Ishikawa (cell line): ENCODE measurements at regions not wholly inside any gene's neighbourhood (a gene's known extent, or its start where the extent isn't known, plus 50 kb on each side); places are given as distances from the start of the nearest gene placed in this dataset.

ENCODE experiments used
- CEBPB ChIP-seq: IDR thresholded peaks from 2 replicates; pipeline ENCODE4 v1.6.1; 2012
- CREB1 ChIP-seq: IDR thresholded peaks from 2 replicates; pipeline ENCODE4 v1.6.1; 2012; ENCODE audit warnings: low read depth
- EGR1 ChIP-seq: IDR thresholded peaks from 2 replicates; pipeline ENCODE4 v1.6.1; 2012
- EP300 ChIP-seq: IDR thresholded peaks from 2 replicates; pipeline ENCODE4 v1.6.1; 2012; ENCODE audit warnings: borderline replicate concordance
- FOXM1 ChIP-seq: IDR thresholded peaks from 2 replicates; pipeline ENCODE4 v1.6.1; 2012; ENCODE audit warnings: low read depth, borderline replicate concordance
- MAX ChIP-seq: IDR thresholded peaks from 2 replicates; pipeline ENCODE4 v1.6.1; 2012
- NFIC ChIP-seq: IDR thresholded peaks from 2 replicates; pipeline ENCODE4 v1.6.1; 2012
- RAD21 ChIP-seq: IDR thresholded peaks from 2 replicates; pipeline ENCODE4 v1.6.1; 2012; ENCODE audit warnings: low read depth
- REST ChIP-seq: IDR thresholded peaks from 2 replicates; pipeline ENCODE4 v1.6.1; 2012; ENCODE audit warnings: low read depth, mild to moderate bottlenecking
- TAF1 ChIP-seq: IDR thresholded peaks from 2 replicates; pipeline ENCODE4 v1.6.1; 2012; ENCODE audit warnings: low read depth, mild to moderate bottlenecking
- TCF12 ChIP-seq: IDR thresholded peaks from 2 replicates; pipeline ENCODE4 v1.6.1; 2012; ENCODE audit warnings: low read depth
- TEAD4 ChIP-seq: IDR thresholded peaks from 2 replicates; pipeline ENCODE4 v1.6.1; 2012
- USF1 ChIP-seq: IDR thresholded peaks from 2 replicates; pipeline ENCODE4 v1.6.1; 2012
- YY1 ChIP-seq: IDR thresholded peaks from 2 replicates; pipeline ENCODE4 v1.6.1; 2012; ENCODE audit warnings: low read depth
- ZBTB7A ChIP-seq: IDR thresholded peaks from 2 replicates; pipeline ENCODE4 v1.6.1; 2012; ENCODE audit warnings: low read depth

- TF ChIP-seq REST: no peak
- TF ChIP-seq EGR1: no peak
- no peak for TF ChIP-seq MAX
- no peak for TF ChIP-seq USF1
- no peak for TF ChIP-seq NFIC
- TF ChIP-seq RAD21: no peak
- no peak for TF ChIP-seq TCF12
- TF ChIP-seq ZBTB7A: no peak
- no peak for TF ChIP-seq TAF1
- no peak for TF ChIP-seq EP300
- no peak for TF ChIP-seq CEBPB
- TF ChIP-seq YY1: no peak
- no peak for TF ChIP-seq TEAD4
- no peak for TF ChIP-seq CREB1
- no peak for TF ChIP-seq FOXM1
Measured at GRCh38 chr15:60057554-60057953, 53.4 kb downstream of the FOXB1 start.

- TF ChIP-seq EP300: no peak
- no peak for TF ChIP-seq YY1
Measured at GRCh38 chr15:60059186-60059585, 55.1 kb downstream of the FOXB1 start.

GRCh38 chr15:60061758-60062157 is 57.6 kb downstream of the FOXB1 start:
- TF ChIP-seq CREB1 (no peak), EGR1 (no peak), YY1 (no peak), NFIC (no peak), RAD21 (no peak), TEAD4 (no peak), EP300 (no peak), MAX (no peak)

GRCh38 chr15:60062826-60063225 is 58.7 kb downstream of the FOXB1 start:
- TF ChIP-seq FOXM1: no peak
- TF ChIP-seq TAF1: no peak
- TF ChIP-seq CEBPB: no peak
- TF ChIP-seq ZBTB7A: no peak
- no peak for TF ChIP-seq RAD21
- TF ChIP-seq MAX: no peak
- TF ChIP-seq EP300: no peak
- TF ChIP-seq EGR1: no peak
- TF ChIP-seq TCF12: no peak
- TF ChIP-seq USF1: no peak
- no peak for TF ChIP-seq YY1
- TF ChIP-seq TEAD4: no peak
- TF ChIP-seq NFIC: no peak
- no peak for TF ChIP-seq REST
- no peak for TF ChIP-seq CREB1

- TF ChIP-seq TAF1: no peak
- TF ChIP-seq RAD21: no peak
- TF ChIP-seq MAX: no peak
- no peak for TF ChIP-seq REST
- no peak for TF ChIP-seq TEAD4
- no peak for TF ChIP-seq USF1
- no peak for TF ChIP-seq EP300
Measured at GRCh38 chr15:60065951-60066350, 61.8 kb downstream of the FOXB1 start.
